ENCODE measurements at regions not wholly inside any gene's neighbourhood (a gene's known extent, or its start where the extent isn't known, plus 50 kb on each side); places are given as distances from the start of the nearest gene placed in this dataset.

DNA sequence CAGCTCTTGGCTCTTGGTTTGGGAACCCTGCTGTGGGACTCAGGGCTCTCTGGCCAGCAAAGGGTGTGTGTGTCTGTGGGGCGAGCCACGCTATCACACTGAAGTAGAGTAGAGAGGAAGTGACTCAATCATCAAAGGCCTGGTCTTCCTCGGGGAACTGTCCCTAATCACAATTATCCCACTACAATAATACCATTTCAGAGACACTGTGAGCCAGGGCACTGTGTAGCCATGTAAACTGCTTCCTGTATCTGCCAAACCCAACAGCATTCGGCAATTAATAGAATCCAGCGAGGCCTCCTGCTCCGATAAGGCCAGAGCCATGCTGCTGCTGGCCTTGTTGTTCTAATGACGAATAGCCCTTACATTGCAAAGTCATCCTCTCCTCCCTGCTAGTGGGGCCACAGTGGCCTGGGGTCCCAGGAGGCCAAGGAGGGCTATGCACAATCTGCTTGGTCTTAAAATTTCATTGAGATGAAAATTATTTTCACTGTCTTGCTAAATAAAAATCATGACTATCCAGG lies 49.8 kb upstream of the LMO2 start:
- TF ChIP-seq, protein P1, sequence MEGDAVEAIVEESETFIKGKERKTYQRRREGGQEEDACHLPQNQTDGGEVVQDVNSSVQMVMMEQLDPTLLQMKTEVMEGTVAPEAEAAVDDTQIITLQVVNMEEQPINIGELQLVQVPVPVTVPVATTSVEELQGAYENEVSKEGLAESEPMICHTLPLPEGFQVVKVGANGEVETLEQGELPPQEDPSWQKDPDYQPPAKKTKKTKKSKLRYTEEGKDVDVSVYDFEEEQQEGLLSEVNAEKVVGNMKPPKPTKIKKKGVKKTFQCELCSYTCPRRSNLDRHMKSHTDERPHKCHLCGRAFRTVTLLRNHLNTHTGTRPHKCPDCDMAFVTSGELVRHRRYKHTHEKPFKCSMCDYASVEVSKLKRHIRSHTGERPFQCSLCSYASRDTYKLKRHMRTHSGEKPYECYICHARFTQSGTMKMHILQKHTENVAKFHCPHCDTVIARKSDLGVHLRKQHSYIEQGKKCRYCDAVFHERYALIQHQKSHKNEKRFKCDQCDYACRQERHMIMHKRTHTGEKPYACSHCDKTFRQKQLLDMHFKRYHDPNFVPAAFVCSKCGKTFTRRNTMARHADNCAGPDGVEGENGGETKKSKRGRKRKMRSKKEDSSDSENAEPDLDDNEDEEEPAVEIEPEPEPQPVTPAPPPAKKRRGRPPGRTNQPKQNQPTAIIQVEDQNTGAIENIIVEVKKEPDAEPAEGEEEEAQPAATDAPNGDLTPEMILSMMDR (IDR thresholded peaks at IDR 0.05; ENCODE audit: poor library complexity): no peak
- no peak for TF ChIP-seq EZH2phosphoT487 (IDR thresholded peaks at IDR 0.05; ENCODE audit: low read depth, severe bottlenecking, unreplicated experiment)
